IPS-20b (cell line): ENCODE measurements at regions not wholly inside any gene's neighbourhood (a gene's known extent, or its start where the extent isn't known, plus 50 kb on each side); places are given as distances from the start of the nearest gene placed in this dataset.
"Not testable (repeated sequence)": the region's sequence is repeated elsewhere in the genome, so short reads cannot be mapped to it uniquely, and the experiment has no call there.

Experiments
- H3K27ac ChIP-seq: one replicate; pipeline ENCODE4 v1.5.1; 2013; ENCODE audit warnings: low read length
- H3K27me3 ChIP-seq: 2 replicates; pipeline ENCODE4 v1.6.1; 2013; ENCODE audit warnings: mild to moderate bottlenecking, low read length, inconsistent platforms; ENCODE audit not compliant: insufficient read depth
- H3K36me3 ChIP-seq: 2 replicates; pipeline ENCODE4 v1.6.1; 2013; ENCODE audit warnings: low read depth, mild to moderate bottlenecking, inconsistent platforms, low read length, moderate library complexity; ENCODE audit not compliant: insufficient read depth
- H3K4me1 ChIP-seq: 2 replicates; pipeline ENCODE4 v1.6.1; 2013; ENCODE audit warnings: mild to moderate bottlenecking, control low read depth, inconsistent platforms, low read length, moderate library complexity; ENCODE audit not compliant: insufficient read depth
- H3K4me3 ChIP-seq: 2 replicates; pipeline ENCODE4 v1.5.1; 2013; ENCODE audit warnings: mild to moderate bottlenecking, low read length, inconsistent platforms
- H3K9ac ChIP-seq: 2 replicates; pipeline ENCODE4 v1.6.1; 2013; ENCODE audit warnings: low read depth, mild to moderate bottlenecking, inconsistent platforms, low read length, moderate library complexity
- H3K9me3 ChIP-seq: 2 replicates; pipeline ENCODE4 v1.6.1; 2013; ENCODE audit warnings: mild to moderate bottlenecking, low read depth, low read length, inconsistent platforms; ENCODE audit not compliant: insufficient read depth

- Histone ChIP-seq H3K4me3 (no peak overlapping the region), H3K9me3 (no peaks in the 10 kb centered on the region), H3K36me3 (no peaks in the 10 kb centered on the region), H3K4me1 (no peaks in the 10 kb centered on the region), H3K9ac (no peak overlapping the region), H3K27me3 (no peaks in the 10 kb centered on the region), H3K27ac (no peak overlapping the region)
These were observed 308.1 kb upstream of the CYRIA start for GRCh38 chr2:16973586-16974286.

GRCh38 chr2:16972276-16972675 is 306.6 kb upstream of the CYRIA start:
- Histone ChIP-seq H3K9me3 (no peaks in the 10 kb centered on the region), H3K9ac (no peak overlapping the region), H3K27me3 (no peaks in the 10 kb centered on the region), H3K4me3 (no peak overlapping the region), H3K36me3 (no peaks in the 10 kb centered on the region), H3K4me1 (no peaks in the 10 kb centered on the region), H3K27ac (no peak overlapping the region)

GRCh38 chr2:16971722-16972234 is 306.1 kb upstream of the CYRIA start:
- Histone ChIP-seq H3K9ac (no peak overlapping the region), H3K27me3 (no peaks in the 10 kb centered on the region), H3K4me1 (no peaks in the 10 kb centered on the region), H3K4me3 (no peak overlapping the region), H3K36me3 (no peaks in the 10 kb centered on the region), H3K27ac (no peak overlapping the region), H3K9me3 (no peaks in the 10 kb centered on the region)

GRCh38 chr2:16970948-16971347 is 305.3 kb upstream of the CYRIA start:
- H3K36me3 ChIP-seq, H3K4me3 ChIP-seq, H3K4me1 ChIP-seq, H3K27me3 ChIP-seq, H3K9ac ChIP-seq, H3K9me3 ChIP-seq, H3K27ac ChIP-seq: not testable (repeated sequence)

GRCh38 chr2:16962505-16962904 is 296.9 kb upstream of the CYRIA start:
- no peak overlapping the region for H3K4me3 ChIP-seq
- H3K4me1 ChIP-seq = no peaks in the 10 kb centered on the region
- no peaks in the 10 kb centered on the region for H3K27me3 ChIP-seq
- H3K36me3 ChIP-seq = no peaks in the 10 kb centered on the region
- no peak overlapping the region for H3K27ac ChIP-seq
- no peak overlapping the region for H3K9ac ChIP-seq
- H3K9me3 ChIP-seq = no peaks in the 10 kb centered on the region

GRCh38 chr2:16960579-16960978 is 294.9 kb upstream of the CYRIA start:
- H3K9ac ChIP-seq = no peak overlapping the region
- no peak overlapping the region for H3K4me3 ChIP-seq

GRCh38 chr2:16958266-16958665 is 292.6 kb upstream of the CYRIA start:
- no peak overlapping the region for H3K27ac ChIP-seq
- H3K4me3 ChIP-seq = no peak overlapping the region
- H3K4me1 ChIP-seq = no peaks in the 10 kb centered on the region
- H3K9ac ChIP-seq = no peak overlapping the region
- H3K9me3 ChIP-seq = no peaks in the 10 kb centered on the region
- H3K36me3 ChIP-seq = no peaks in the 10 kb centered on the region
- no peaks in the 10 kb centered on the region for H3K27me3 ChIP-seq

More at GRCh38 chr2:16960579-16960978, 294.9 kb upstream of the CYRIA start:
- H3K4me1 ChIP-seq = no peaks in the 10 kb centered on the region
- no peaks in the 10 kb centered on the region for H3K36me3 ChIP-seq
- no peaks in the 10 kb centered on the region for H3K9me3 ChIP-seq
- no peak overlapping the region for H3K27ac ChIP-seq
- no peaks in the 10 kb centered on the region for H3K27me3 ChIP-seq

- Histone ChIP-seq H3K27me3 (no peaks in the 10 kb centered on the region), H3K4me3 (no peak overlapping the region), H3K9ac (no peak overlapping the region), H3K4me1 (peaks cover 2% of the 10 kb centered on the region; the same call in 1 of the 2 replicates), H3K27ac (no peak overlapping the region), H3K9me3 (no peaks in the 10 kb centered on the region), H3K36me3 (no peaks in the 10 kb centered on the region)
These were observed 287.2 kb upstream of the CYRIA start for GRCh38 chr2:16952805-16953204.

GRCh38 chr2:16952368-16952767 is 286.7 kb upstream of the CYRIA start:
- H3K4me1 ChIP-seq = peaks cover 2% of the 10 kb centered on the region; the same call in 1 of the 2 replicates
- no peaks in the 10 kb centered on the region for H3K9me3 ChIP-seq
- H3K27me3 ChIP-seq = no peaks in the 10 kb centered on the region
- no peaks in the 10 kb centered on the region for H3K36me3 ChIP-seq
- H3K4me3 ChIP-seq = no peak overlapping the region
- no peak overlapping the region for H3K27ac ChIP-seq
- no peak overlapping the region for H3K9ac ChIP-seq

GRCh38 chr2:16950436-16950835 is 284.8 kb upstream of the CYRIA start:
- Histone ChIP-seq H3K27ac (no peak overlapping the region), H3K9me3 (no peaks in the 10 kb centered on the region), H3K4me1 (peaks cover 2% of the 10 kb centered on the region; the same call in 1 of the 2 replicates), H3K36me3 (no peaks in the 10 kb centered on the region), H3K9ac (no peak overlapping the region), H3K4me3 (no peak overlapping the region), H3K27me3 (no peaks in the 10 kb centered on the region)

GRCh38 chr2:16948710-16949109 is 283.1 kb upstream of the CYRIA start:
- H3K27me3 ChIP-seq = no peaks in the 10 kb centered on the region
- H3K9ac ChIP-seq = no peak overlapping the region
- peaks cover 2% of the 10 kb centered on the region; the same call in 1 of the 2 replicates for H3K4me1 ChIP-seq
- no peaks in the 10 kb centered on the region for H3K9me3 ChIP-seq
- no peak overlapping the region for H3K4me3 ChIP-seq
- H3K27ac ChIP-seq = no peak overlapping the region
- H3K36me3 ChIP-seq = no peaks in the 10 kb centered on the region

- peaks cover 2% of the 10 kb centered on the region; the same call in 1 of the 2 replicates for H3K4me1 ChIP-seq
- no peak overlapping the region for H3K27ac ChIP-seq
- H3K9me3 ChIP-seq = no peaks in the 10 kb centered on the region
- H3K9ac ChIP-seq = no peak overlapping the region
- H3K36me3 ChIP-seq = no peaks in the 10 kb centered on the region
- no peaks in the 10 kb centered on the region for H3K27me3 ChIP-seq
- no peak overlapping the region for H3K4me3 ChIP-seq
These were observed 282.4 kb upstream of the CYRIA start for GRCh38 chr2:16948053-16948452.
